CD14-positive monocyte (primary cell): ENCODE measurements at regions not wholly inside any gene's neighbourhood (a gene's known extent, or its start where the extent isn't known, plus 50 kb on each side); places are given as distances from the start of the nearest gene placed in this dataset.

Experiments used
- DNase-seq, 3 donors: peaks; one replicate each; pipeline ENCODE4 v3.0.0-alpha.2; 2011 to 2022
- H2AFZ ChIP-seq: 2 replicates; pipeline ENCODE4 v1.6.0; 2012; ENCODE audit warnings: mild to moderate bottlenecking, low read depth, low read length, inconsistent platforms; ENCODE audit not compliant: insufficient read depth, poor library complexity, severe bottlenecking
- H3K27ac ChIP-seq, 2 donors: 1 replicate in 1 of 2; 2 replicates in 1 of 2; pipeline ENCODE4 v1.5.1; 2012 to 2013; ENCODE audit warnings: low read length in 2 of 2, control low read depth in 1 of 2, inconsistent platforms in 1 of 2, low read depth in 1 of 2, mild to moderate bottlenecking in 1 of 2
- H3K27me3 ChIP-seq, 2 donors: one replicate each; pipeline versions ENCODE4 v1.6.0 to v1.6.1; 2011 to 2013; ENCODE audit warnings: low read length in 2 of 2; ENCODE audit not compliant: control insufficient read depth in 2 of 2, insufficient read depth in 2 of 2
- H3K36me3 ChIP-seq, 2 donors: replicated peaks in 1 of 2; 1 replicate in 1 of 2; 2 replicates in 1 of 2; pipeline versions ENCODE4 v1.5.1 to v1.6.1; 2012 to 2013; ENCODE audit warnings: low read length in 2 of 2, control low read depth in 1 of 2, inconsistent platforms in 1 of 2, mild to moderate bottlenecking in 1 of 2; ENCODE audit not compliant: insufficient read depth in 2 of 2, control insufficient read depth in 1 of 2
- H3K4me1 ChIP-seq, 2 donors: 1 replicate in 1 of 2; 2 replicates in 1 of 2; pipeline versions ENCODE4 v1.5.1 to v1.6.1; 2012 to 2013; ENCODE audit warnings: low read length in 2 of 2, control low read depth in 1 of 2, inconsistent platforms in 1 of 2, mild to moderate bottlenecking in 1 of 2, moderate library complexity in 1 of 2; ENCODE audit not compliant: insufficient read depth in 2 of 2, control insufficient read depth in 1 of 2
- H3K4me2 ChIP-seq: replicated peaks from 2 replicates; pipeline ENCODE3; 2012; ENCODE audit warnings: low read length, moderate library complexity, mild to moderate bottlenecking; ENCODE audit not compliant: poor library complexity, severe bottlenecking; ENCODE audit errors: extremely low read depth
- H3K4me3 ChIP-seq, 3 experiments: fragments of 200-600 bp in 1 of 3; sonication (generic) in 1 of 3; replicated peaks in 1 of 3; 1 replicate in 2 of 3; 2 replicates in 1 of 3; pipeline ENCODE4 v1.5.1; 2011 to 2013; ENCODE audit warnings: low read length in 3 of 3, mild to moderate bottlenecking in 3 of 3, control low read depth in 2 of 3, low read depth in 2 of 3, inconsistent platforms in 1 of 3, moderate library complexity in 1 of 3
- H3K79me2 ChIP-seq: 2 replicates; pipeline ENCODE4 v1.6.0; 2012; ENCODE audit warnings: mild to moderate bottlenecking, control low read depth, inconsistent platforms, low read length, moderate library complexity; ENCODE audit not compliant: insufficient read depth
- H3K9ac ChIP-seq: 2 replicates; pipeline ENCODE4 v1.6.0; 2017; ENCODE audit warnings: low read length, mild to moderate bottlenecking; ENCODE audit not compliant: insufficient read depth, poor library complexity, severe bottlenecking
- H3K9me3 ChIP-seq, 2 donors: replicated peaks in 1 of 2; 1 replicate in 1 of 2; 2 replicates in 1 of 2; pipeline versions ENCODE4 v1.5.1 to v1.6.1; 2012 to 2013; ENCODE audit warnings: low read length in 2 of 2, control low read depth in 1 of 2; ENCODE audit not compliant: control insufficient read depth in 1 of 2, insufficient read depth in 1 of 2
- H4K20me1 ChIP-seq: 2 replicates; pipeline ENCODE4 v1.6.0; 2012; ENCODE audit warnings: mild to moderate bottlenecking, low read length, control low read depth, moderate library complexity; ENCODE audit not compliant: insufficient read depth
- H3K27ac Mint-ChIP-seq, 7 donors: one replicate each; pipeline ENCODE4 v1.8.0; 2020; ENCODE audit warnings: mild to moderate bottlenecking in 7 of 7, mixed read lengths in 7 of 7, moderate library complexity in 6 of 7, inconsistent platforms in 2 of 7
- H3K27me3 Mint-ChIP-seq, 3 donors: one replicate each; pipeline ENCODE4 v1.8.0; 2021 to 2022; ENCODE audit warnings: low read depth in 3 of 3, mild to moderate bottlenecking in 3 of 3, mixed read lengths in 3 of 3, moderate library complexity in 3 of 3, inconsistent platforms in 1 of 3
- H3K36me3 Mint-ChIP-seq, 2 donors: one replicate each; pipeline ENCODE4 v1.8.0; 2020; ENCODE audit warnings: mixed read lengths in 2 of 2, inconsistent platforms in 1 of 2, mild to moderate bottlenecking in 1 of 2
- H3K4me1 Mint-ChIP-seq: one replicate; pipeline ENCODE4 v1.8.0; 2020; ENCODE audit warnings: mild to moderate bottlenecking, mixed read lengths
- H3K4me3 Mint-ChIP-seq, 2 donors: one replicate each; pipeline ENCODE4 v1.8.0; 2020; ENCODE audit warnings: mild to moderate bottlenecking in 2 of 2, mixed read lengths in 2 of 2, moderate library complexity in 1 of 2
- H3K9me3 Mint-ChIP-seq, 7 donors: one replicate each; pipeline ENCODE4 v1.8.0; 2020 to 2022; ENCODE audit warnings: mixed read lengths in 7 of 7, mild to moderate bottlenecking in 6 of 7, moderate library complexity in 6 of 7, inconsistent platforms in 2 of 7
- CTCF ChIP-seq: fragments of 200-600 bp; IDR thresholded peaks from one replicate; pipeline ENCODE4 v1.8.0; 2022; ENCODE audit warnings: antibody characterized with exemption, mild to moderate bottlenecking
- WGBS: methylation state at CpG from one replicate; pipeline ENCODE4 v1.1.5; 2013; ENCODE audit warnings: missing lambda C conversion rate; ENCODE audit not compliant: insufficient coverage; 5-methylcytosine and 5-hydroxymethylcytosine counted together
- intact Hi-C, 2 donors: fragments of 100-400 bp; cut with micrococcal nuclease; formaldehyde crosslinking; loops; one replicate each; pipeline versions ENCODE4 v1.15.0 to v1.15.1; 2023

GRCh38 chr1:240691909-240692705, 80.2 kb upstream of the GREM2 start:
- 61% methylated on average over 3 of the region's 12 CpGs for WGBS
- no peaks in the 10 kb centered on the region for H3K27me3 ChIP-seq
- Mint-ChIP-seq H3K27me3 (peaks cover 0 to 4% (median 2%) of the 10 kb centered on the region in 3 donors), H3K27ac (no peak overlapping the region), H3K4me1 (no peaks in the 10 kb centered on the region), H3K36me3 (no peaks in the 10 kb centered on the region), H3K9me3 (peaks cover 0 to 3% (median 0%) of the 10 kb centered on the region in 7 donors), H3K4me3 (no peak overlapping the region)
- H3K4me3 ChIP-seq, result no peak overlapping the region
- no peaks in the 10 kb centered on the region for H4K20me1 ChIP-seq
- no peak overlapping the region for H2AFZ ChIP-seq
- H3K4me1 ChIP-seq, result no peaks in the 10 kb centered on the region
- DNase-seq, result no peak
- no peaks in the 10 kb centered on the region for H3K36me3 ChIP-seq
- intact Hi-C loops, result no loop called here
- no peaks in the 10 kb centered on the region for H3K79me2 ChIP-seq
- H3K9ac ChIP-seq, result no peak overlapping the region
- no peaks in the 10 kb centered on the region for H3K9me3 ChIP-seq
- no peak for TF ChIP-seq CTCF
- H3K4me2 ChIP-seq, result no peak overlapping the region
- H3K27ac ChIP-seq, result no peak overlapping the region

- Histone ChIP-seq H3K27me3 (no peaks in the 10 kb centered on the region), H2AFZ (no peak overlapping the region), H4K20me1 (no peaks in the 10 kb centered on the region), H3K79me2 (no peaks in the 10 kb centered on the region), H3K9ac (no peak overlapping the region), H3K4me1 (no peaks in the 10 kb centered on the region), H3K27ac (no peak overlapping the region), H3K9me3 (no peaks in the 10 kb centered on the region), H3K4me3 (no peak overlapping the region), H3K36me3 (no peaks in the 10 kb centered on the region), H3K4me2 (no peak overlapping the region)
- H3K27me3 Mint-ChIP-seq, result peaks cover 0 to 2% (median 2%) of the 10 kb centered on the region in 3 donors
- DNase-seq, result no peak
- intact Hi-C loops, result no loop called here
- no peak overlapping the region for H3K27ac Mint-ChIP-seq
- no peaks in the 10 kb centered on the region for H3K36me3 Mint-ChIP-seq
- no peak for TF ChIP-seq CTCF
- WGBS, result 100% methylated on average over 1 of the region's 5 CpGs
- no peaks in the 10 kb centered on the region for H3K9me3 Mint-ChIP-seq
- H3K4me3 Mint-ChIP-seq, result no peak overlapping the region
- no peaks in the 10 kb centered on the region for H3K4me1 Mint-ChIP-seq
Observed at GRCh38 chr1:240691501-240691900, 79.5 kb upstream of the GREM2 start.
